OCI-LY3 (cell line): ENCODE measurements at regions not wholly inside any gene's neighbourhood (a gene's known extent, or its start where the extent isn't known, plus 50 kb on each side); places are given as distances from the start of the nearest gene placed in this dataset.

Experiments
- CTCF ChIP-seq: fragments of 200-600, 300-600 bp; sonication (generic); IDR thresholded peaks from 2 replicates; pipeline ENCODE4 v1.5.1; 2014; ENCODE audit warnings: antibody characterized with exemption, low read length, low read depth
- EZH2phosphoT487 ChIP-seq: fragments of 200-600 bp; shearing (Covaris generic); IDR thresholded peaks from 2 replicates; pipeline ENCODE4 v1.6.1; 2018; ENCODE audit warnings: antibody characterized with exemption, mixed run types, low read depth

- TF ChIP-seq CTCF = no peak
- no peak for TF ChIP-seq EZH2phosphoT487
Measured at GRCh38 chr14:71610797-71611196, 321.4 kb upstream of the RGS6 start.
